ENCODE measurements at regions not wholly inside any gene's neighbourhood (a gene's known extent, or its start where the extent isn't known, plus 50 kb on each side); places are given as distances from the start of the nearest gene placed in this dataset.

DNA sequence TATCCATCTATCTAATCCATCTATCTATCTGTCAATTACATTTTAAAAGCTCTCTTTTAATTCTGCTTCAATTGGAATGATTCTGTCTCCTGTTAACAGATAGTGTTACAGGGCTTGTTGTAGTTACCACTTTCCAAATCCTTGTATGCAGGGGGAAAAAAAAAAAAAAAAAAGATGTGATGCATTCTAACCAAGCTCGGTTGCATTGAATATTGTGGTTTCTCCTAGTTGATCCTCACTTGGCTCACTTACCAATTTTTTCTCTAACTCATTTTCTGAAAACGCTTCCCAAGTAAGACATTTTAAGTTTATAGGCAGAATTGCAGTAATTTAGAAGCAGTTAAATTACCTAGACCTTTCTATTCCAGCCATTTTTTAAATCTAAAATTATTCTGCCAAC, 327.9 kb upstream of the PITX2 start:
- TF ChIP-seq, protein P1, sequence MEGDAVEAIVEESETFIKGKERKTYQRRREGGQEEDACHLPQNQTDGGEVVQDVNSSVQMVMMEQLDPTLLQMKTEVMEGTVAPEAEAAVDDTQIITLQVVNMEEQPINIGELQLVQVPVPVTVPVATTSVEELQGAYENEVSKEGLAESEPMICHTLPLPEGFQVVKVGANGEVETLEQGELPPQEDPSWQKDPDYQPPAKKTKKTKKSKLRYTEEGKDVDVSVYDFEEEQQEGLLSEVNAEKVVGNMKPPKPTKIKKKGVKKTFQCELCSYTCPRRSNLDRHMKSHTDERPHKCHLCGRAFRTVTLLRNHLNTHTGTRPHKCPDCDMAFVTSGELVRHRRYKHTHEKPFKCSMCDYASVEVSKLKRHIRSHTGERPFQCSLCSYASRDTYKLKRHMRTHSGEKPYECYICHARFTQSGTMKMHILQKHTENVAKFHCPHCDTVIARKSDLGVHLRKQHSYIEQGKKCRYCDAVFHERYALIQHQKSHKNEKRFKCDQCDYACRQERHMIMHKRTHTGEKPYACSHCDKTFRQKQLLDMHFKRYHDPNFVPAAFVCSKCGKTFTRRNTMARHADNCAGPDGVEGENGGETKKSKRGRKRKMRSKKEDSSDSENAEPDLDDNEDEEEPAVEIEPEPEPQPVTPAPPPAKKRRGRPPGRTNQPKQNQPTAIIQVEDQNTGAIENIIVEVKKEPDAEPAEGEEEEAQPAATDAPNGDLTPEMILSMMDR (IDR thresholded peaks at IDR 0.05), result no peak
- no peak for TF ChIP-seq EZH2 (IDR thresholded peaks at IDR 0.05; ENCODE audit: borderline replicate concordance, insufficient read depth, low read depth, low read length, poor library complexity, severe bottlenecking)

All from B cell (primary cell).